ENCODE measurements at regions not wholly inside any gene's neighbourhood (a gene's known extent, or its start where the extent isn't known, plus 50 kb on each side); places are given as distances from the start of the nearest gene placed in this dataset.

DNA sequence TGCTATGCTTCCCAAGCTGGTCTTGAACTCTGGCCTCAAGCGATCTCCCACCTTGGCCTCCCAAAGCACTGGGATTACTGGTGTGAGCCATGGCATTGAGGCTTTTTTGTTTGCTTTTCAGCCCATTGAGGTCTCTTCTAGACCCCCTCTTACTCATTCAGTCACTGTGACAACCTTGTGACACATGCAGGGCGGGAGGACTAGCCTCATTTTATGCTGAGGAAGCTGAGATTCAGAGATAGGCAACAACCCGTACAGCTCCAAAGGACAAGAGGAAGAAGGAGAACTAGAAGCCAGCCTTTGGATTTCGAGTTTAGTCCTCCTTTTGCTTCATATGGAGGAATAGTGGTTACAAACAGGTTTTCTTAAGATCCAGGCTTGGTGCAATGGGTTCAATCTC is 83.9 kb upstream of the WDR26 start:
- no peaks in the 10 kb centered on the region for H3K9me3 ChIP-seq
- no peak overlapping the region for H3K4me3 ChIP-seq
- DNase-seq (ENCODE audit: low spot score in 2 of 2) = no peak
- no peak overlapping the region for H3K27ac ChIP-seq
- TF ChIP-seq, protein P1, sequence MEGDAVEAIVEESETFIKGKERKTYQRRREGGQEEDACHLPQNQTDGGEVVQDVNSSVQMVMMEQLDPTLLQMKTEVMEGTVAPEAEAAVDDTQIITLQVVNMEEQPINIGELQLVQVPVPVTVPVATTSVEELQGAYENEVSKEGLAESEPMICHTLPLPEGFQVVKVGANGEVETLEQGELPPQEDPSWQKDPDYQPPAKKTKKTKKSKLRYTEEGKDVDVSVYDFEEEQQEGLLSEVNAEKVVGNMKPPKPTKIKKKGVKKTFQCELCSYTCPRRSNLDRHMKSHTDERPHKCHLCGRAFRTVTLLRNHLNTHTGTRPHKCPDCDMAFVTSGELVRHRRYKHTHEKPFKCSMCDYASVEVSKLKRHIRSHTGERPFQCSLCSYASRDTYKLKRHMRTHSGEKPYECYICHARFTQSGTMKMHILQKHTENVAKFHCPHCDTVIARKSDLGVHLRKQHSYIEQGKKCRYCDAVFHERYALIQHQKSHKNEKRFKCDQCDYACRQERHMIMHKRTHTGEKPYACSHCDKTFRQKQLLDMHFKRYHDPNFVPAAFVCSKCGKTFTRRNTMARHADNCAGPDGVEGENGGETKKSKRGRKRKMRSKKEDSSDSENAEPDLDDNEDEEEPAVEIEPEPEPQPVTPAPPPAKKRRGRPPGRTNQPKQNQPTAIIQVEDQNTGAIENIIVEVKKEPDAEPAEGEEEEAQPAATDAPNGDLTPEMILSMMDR (IDR thresholded peaks at IDR 0.05) = no peak
- TF ChIP-seq POLR2A (IDR thresholded peaks at IDR 0.05) (no peak), EP300 (IDR thresholded peaks at IDR 0.05) (no peak)
- H3K27me3 ChIP-seq = no peaks in the 10 kb centered on the region
- H3K4me1 ChIP-seq = peaks cover 0 to 3% (median 0%) of the 10 kb centered on the region in 4 donors
- H3K36me3 ChIP-seq = no peaks in the 10 kb centered on the region
- WGBS, 2 donors = 92% methylated on average over 4 of the region's 4 CpGs

DNA sequence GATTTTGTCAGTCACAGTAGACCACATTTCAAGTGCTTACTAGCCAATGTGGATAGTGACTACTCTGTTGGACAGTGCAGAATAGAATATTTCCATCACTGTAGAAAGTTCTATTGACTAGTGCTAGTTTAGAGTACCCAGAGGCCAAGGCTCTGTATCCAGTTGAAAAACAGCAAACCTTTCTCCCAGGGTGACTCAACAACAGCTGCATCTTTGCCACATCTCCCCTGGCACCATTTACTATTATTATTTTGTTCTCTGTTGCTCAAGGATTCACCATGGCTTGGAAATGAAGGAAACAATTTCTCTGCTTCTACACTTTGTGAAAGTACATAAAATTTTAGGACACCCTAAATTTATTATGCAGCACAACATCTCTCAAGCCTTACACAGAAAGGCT is 85.3 kb upstream of the WDR26 start:
- H3K27me3 ChIP-seq = no peaks in the 10 kb centered on the region
- no peaks in the 10 kb centered on the region for H3K9me3 ChIP-seq
- no peak overlapping the region for H3K27ac ChIP-seq
- DNase-seq (ENCODE audit: low spot score in 2 of 2) = no peak
- TF ChIP-seq EP300 (IDR thresholded peaks at IDR 0.05) (no peak), POLR2A (IDR thresholded peaks at IDR 0.05) (no peak)
- TF ChIP-seq, protein P1 (IDR thresholded peaks at IDR 0.05) = no peak
- H3K4me1 ChIP-seq = no peaks in the 10 kb centered on the region
- H3K36me3 ChIP-seq = no peaks in the 10 kb centered on the region
- no peak overlapping the region for H3K4me3 ChIP-seq

DNA sequence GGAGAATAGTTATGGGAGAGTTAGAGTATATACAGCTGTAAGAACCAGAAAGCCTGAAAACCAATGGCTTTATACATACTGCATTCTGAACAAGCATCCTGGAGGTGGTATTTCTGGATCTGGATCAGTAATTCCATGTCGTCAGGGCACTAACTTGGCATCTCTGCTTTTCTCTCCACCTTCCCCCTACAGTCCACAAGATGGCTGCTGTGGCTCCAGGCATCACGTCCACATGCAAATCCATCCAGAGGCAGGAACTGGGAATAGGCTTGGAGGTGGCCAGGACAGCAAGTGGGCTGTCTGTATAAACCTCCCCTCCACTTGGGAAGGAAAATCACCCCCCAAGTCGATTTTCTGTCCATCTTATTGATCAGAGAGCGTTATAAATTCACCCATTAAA is 86.2 kb upstream of the WDR26 start:
- 90 to 93% methylated on average over 4 of the region's 4 CpGs for WGBS, 2 donors
- no peak overlapping the region for H3K4me3 ChIP-seq
- no peaks in the 10 kb centered on the region for H3K9me3 ChIP-seq
- H3K27me3 ChIP-seq = no peaks in the 10 kb centered on the region
- TF ChIP-seq EP300 (IDR thresholded peaks at IDR 0.05) (no peak), POLR2A (IDR thresholded peaks at IDR 0.05) (no peak)
- TF ChIP-seq, protein P1 (IDR thresholded peaks at IDR 0.05) = no peak
- H3K4me1 ChIP-seq = no peaks in the 10 kb centered on the region
- H3K27ac ChIP-seq = no peak overlapping the region
- no peak for DNase-seq (ENCODE audit: low spot score in 2 of 2)
- H3K36me3 ChIP-seq = no peaks in the 10 kb centered on the region

DNA sequence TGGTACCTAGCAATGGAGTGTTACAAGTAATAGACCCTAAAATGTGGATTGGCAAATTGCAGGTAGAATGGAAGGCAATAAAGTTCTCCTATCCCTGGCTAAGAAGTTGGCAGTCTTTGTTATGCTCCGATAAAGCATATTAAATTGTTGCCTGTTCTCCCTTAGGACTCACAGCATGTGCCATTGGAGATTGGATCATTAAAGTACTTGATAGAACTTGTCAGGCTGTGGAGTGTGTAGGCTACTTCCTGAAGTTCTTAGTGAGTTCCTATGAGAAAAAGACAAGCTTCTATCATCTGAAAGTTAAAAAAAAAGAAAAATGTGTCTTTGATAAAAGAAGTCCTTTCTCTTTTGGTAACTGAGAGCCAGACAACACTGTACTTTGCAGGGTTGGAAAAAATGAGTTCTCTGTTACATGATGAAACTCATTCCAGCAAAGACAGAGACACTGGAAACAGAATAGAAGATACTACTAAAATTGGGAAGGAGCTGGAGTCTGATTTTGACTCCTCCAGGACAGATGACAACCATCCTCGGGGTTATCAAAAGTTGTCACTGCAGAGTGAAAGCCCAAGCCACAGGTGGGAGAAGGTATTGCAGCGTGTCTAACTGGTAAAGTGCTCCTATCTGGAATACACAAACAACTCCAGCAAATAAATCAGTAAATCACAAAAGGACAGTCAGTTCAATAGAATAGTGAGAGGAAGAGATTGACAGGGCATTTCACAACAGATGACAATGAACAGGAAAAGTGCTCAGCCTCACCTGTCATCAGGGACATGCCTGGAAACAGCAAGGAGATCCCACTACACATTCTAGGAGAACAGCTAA is 87.5 kb upstream of the WDR26 start:
- WGBS, 2 donors = 38 to 62% methylated on average over 3 of the region's 3 CpGs
- H3K4me1 ChIP-seq = no peaks in the 10 kb centered on the region

DNA sequence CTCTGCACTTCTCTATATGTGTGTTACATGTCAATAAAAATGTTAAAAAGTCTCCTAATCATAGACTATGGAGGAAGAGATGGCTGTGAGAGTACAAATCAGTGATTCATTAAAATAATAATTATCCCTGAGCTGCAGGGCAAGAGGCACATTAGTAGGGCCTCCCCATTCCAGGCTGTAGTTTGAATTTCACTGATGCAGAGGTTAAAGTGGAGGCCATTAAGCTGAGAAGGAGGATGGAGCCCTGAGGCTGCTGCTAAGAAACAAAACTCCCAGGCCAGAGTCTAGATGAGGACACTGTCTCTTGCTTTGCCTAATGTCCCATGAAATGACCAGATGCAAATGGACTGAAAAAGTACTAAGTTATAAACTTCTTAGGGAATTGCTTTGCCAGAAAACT is 89.1 kb upstream of the WDR26 start:
- DNase-seq (ENCODE audit: low spot score in 2 of 2) = no peak
- Histone ChIP-seq H3K4me1 (no peaks in the 10 kb centered on the region), H3K27me3 (no peaks in the 10 kb centered on the region), H3K36me3 (no peaks in the 10 kb centered on the region), H3K9me3 (no peaks in the 10 kb centered on the region), H3K4me3 (no peak overlapping the region), H3K27ac (no peak overlapping the region)
- TF ChIP-seq EP300 (IDR thresholded peaks at IDR 0.05) (no peak), POLR2A (IDR thresholded peaks at IDR 0.05) (no peak)
- TF ChIP-seq, protein P1 (IDR thresholded peaks at IDR 0.05) = no peak

More for the DNA sequence above, 87.5 kb upstream of the WDR26 start:
- no peak overlapping the region for H3K27ac ChIP-seq
- H3K36me3 ChIP-seq = no peaks in the 10 kb centered on the region
- H3K9me3 ChIP-seq = no peaks in the 10 kb centered on the region
- TF ChIP-seq POLR2A (IDR thresholded peaks at IDR 0.05) (no peak), EP300 (IDR thresholded peaks at IDR 0.05) (no peak)
- TF ChIP-seq, protein P1 (IDR thresholded peaks at IDR 0.05) = no peak
- no peak overlapping the region for H3K4me3 ChIP-seq
- H3K27me3 ChIP-seq = no peaks in the 10 kb centered on the region
- DNase-seq (ENCODE audit: low spot score in 2 of 2) = no peak

Measured in tibial nerve (tissue), 4 donors.